ENCODE measurements at regions not wholly inside any gene's neighbourhood (a gene's known extent, or its start where the extent isn't known, plus 50 kb on each side); places are given as distances from the start of the nearest gene placed in this dataset.
"Not testable (repeated sequence)": the region's sequence is repeated elsewhere in the genome, so short reads cannot be mapped to it uniquely, and the experiment has no call there.

DNA sequence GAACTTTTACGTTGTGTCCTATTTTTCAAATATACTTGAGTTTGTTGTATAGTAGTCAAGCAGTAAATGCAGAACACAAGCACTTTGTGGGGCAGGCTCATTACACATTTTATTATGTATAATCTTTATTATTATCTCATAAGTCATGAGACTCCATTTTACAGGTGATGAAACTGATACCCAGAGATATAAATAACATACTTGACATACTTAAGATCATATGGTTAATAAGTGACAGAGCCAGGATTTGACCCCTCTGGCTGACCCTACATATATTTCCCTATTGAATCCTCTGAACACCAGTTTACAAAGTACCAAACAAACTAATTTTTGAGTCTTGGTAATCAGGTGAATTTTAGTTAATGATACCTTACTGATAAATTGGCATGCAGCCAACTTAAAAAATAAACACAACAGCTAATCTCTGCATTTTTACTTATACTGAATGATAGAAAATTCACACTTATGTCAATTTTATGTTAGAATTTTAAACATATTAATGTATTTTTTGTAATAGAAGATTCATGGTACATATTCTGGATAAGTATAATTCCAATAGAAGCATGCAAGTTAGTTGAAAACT is 305.0 kb upstream of the MEF2C start:
- DNase-seq, result no peak

DNA sequence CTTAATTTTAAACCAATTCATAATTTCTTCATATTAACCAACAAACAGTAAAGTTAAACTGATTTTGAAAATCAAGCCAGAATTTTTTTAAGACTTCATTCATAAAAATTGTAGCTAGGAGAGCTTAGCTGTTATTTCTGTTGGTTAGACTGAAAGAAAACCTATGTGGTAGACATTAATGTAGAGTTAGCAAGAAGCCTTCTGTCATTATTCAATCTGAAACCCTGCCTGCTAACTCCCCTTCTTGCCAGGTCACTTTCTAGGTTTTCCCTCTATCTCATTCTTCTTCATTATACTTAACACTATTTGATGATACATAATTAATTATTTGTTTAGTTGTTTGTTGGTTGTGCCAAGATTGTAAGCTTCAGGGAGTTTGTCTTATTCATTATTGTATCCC is 304.3 kb upstream of the MEF2C start:
- no peak for DNase-seq

DNA sequence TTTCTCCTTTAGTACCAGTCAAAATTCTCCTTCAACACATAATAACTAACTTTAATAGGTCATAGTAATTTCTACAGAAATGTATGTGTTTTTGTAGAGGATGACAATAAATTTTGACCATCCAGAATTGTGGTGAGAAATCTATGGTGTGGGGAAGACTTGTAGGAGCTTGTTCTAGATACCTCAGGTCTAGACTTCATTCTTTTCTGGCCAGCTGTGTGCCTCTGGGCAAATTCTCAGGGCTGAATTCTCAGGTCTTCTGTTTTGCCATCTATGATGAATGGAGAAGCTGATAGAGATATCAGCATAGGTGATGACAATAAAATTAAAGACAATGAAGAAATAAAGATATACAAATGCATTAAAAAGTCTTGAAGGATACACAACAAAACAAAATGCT is 298.6 kb upstream of the MEF2C start:
- no peak for DNase-seq

DNA sequence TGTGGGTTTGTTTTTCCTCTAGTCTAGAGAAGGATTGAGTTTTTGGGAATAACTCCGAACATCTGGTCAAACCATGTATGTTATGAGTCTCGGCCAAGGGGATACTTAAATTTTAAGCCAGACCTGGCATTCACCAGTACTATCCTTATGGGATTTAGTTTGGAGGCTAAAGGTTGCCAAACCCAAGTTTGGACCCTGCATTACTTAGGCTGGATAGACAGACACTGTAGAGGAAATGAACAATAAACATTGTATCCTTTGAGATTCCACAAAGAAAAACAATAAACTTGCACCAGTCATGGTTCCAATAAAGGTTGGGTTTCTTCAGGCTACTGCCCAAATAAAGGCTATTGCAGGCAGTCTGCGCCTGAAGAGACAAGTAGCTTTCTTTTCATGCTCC is 296.7 kb upstream of the MEF2C start:
- no peak for DNase-seq

DNA sequence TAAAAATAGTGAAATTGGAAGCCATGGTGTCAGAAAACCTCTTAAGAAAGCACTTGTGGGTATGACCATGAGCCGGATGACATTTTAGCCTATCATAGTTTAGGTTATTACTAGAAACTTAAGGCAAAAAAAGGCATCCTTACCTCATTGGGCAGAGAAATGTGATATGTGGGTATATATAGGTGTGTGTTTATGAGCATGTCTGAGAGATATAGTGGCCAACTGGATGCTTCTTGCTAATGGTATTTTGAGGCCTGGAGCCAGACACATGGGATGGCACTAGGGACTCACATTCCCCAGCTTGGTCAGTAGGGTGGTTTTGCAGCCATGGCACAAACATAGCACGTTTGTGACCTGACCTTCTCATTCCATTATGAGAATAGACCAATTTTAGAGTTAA is 295.6 kb upstream of the MEF2C start:
- no peak for DNase-seq

DNA sequence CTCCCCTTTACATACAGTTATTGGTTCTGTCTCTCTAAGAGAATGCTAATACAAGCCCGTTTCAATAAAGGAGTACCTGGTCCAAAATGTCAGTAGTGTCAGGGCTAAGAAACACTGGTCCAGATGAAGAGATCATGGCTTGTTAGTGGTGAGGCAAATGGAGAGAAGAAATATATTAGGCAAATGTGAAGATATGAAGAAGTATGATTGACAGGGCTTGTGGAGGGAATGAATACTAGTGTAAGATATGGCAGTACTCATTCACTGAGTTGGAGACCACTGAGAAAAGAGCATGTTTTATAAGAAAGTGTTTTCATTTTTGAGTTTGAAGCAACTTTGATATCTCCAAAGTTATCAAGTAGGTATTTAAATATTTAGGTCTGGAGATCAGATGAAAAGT is 290.5 kb upstream of the MEF2C start:
- DNase-seq, result no peak

DNA sequence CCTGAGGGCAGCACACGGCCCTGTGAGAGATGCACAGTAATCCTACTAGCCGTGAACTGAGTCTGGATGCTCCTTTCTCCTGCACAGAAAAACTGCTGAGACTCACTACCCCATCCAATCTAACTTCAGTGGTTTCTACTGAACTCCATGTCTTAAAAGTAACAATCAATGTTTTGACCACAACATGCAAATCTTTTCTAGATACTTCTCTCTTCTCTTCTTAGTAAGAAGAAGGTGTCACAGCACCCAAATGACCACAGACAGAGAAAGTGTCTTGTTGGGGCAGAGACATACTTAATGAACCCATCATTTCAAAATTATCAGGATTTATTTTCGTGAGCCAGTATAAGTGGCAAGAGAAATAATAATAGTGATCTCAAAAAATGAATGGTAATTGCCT is 285.8 kb upstream of the MEF2C start:
- no peak for DNase-seq

DNA sequence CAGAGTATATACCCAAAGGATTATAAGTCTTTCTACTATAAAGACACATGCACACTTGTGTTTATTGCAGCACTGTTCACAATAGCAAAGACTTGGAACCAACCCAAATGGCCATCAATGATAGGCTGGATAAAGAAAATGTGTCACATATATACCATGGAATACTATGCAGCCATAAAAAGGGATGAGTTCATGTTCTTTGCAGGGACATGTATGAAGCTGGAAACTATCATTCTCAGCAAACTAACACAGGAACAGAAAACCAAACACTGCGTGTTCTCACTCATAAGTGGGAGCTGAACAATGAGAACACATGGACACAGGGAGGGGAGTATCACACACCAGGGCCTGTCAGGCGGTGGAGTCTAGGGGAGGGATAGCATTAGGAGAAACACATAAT is 281.7 kb upstream of the MEF2C start:
- DNase-seq, result not testable (repeated sequence)

DNA sequence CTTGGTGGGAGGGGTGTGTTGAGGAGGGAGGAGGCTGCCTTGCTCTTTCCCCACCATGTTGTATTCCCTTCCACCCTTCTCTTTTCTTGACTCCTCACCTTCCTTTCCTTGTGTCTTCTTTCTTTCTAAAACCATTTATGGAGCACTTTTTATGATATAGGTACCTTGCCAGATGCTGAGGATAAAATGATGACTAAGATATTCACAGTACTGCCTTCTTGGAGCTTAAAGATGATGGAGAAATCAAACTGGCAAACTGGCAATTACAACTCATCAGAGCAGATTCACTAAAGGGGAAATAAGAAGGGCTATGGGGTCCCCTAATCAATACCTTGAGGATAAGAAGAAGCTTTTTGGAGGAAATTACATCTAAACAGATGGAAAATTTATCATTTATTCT is 273.2 kb upstream of the MEF2C start:
- no peak for DNase-seq

DNA sequence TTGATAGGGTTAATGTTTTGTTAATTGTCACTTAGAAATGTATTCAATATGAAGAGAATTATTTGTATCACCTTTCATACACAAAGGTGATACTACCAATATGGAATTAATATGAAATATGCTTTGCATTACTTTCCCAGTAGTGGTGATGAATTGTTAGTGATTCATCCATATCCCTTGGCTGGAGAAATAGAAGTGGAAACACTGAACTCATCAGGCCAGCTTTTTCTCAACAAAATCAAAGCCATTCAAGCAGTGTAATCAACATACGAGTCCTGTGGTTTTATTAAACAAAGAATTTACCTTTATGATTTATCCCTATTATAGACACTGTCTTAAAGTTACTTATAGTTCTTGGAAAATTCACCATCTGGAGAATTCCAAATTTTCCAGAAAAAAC is 264.0 kb upstream of the MEF2C start:
- no peak for DNase-seq

DNA sequence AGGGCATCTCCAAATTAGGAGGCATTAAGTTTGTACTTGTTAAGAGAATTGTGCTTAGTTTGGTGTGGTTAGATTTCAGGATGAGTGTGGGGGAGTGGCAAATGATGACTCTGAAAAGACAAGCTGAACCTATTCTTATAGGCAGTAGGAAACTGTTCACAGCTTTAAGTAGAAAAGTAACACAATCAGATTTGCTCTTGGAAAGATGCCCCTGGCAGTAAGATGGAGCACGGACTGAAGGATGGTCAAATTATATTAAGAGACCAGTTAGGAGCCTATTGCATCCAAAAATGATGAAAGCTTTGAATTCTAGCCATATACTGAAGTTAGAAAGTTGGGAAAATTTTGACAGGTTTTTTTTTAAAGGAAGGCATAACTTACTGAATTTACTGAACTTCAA is 254.2 kb upstream of the MEF2C start:
- DNase-seq, result no peak

DNA sequence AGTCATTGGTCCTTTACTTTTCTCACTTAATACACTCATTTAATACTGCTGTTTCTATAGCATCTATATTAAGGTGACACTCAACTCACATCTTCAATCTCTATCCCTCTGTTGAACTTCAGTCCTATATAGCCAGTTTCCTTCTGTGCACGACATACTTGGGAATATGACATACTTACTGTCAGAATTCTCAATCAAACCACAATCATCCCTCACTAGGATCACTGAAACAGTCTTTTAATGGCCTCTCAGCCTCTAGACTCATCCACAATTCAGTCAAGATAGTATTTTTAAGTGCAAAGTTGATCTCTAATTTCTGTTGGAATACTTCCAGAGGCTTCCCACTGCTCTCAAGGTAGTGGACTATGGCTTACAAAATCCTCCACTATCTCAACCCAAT is 251.0 kb upstream of the MEF2C start:
- DNase-seq, result no peak

DNA sequence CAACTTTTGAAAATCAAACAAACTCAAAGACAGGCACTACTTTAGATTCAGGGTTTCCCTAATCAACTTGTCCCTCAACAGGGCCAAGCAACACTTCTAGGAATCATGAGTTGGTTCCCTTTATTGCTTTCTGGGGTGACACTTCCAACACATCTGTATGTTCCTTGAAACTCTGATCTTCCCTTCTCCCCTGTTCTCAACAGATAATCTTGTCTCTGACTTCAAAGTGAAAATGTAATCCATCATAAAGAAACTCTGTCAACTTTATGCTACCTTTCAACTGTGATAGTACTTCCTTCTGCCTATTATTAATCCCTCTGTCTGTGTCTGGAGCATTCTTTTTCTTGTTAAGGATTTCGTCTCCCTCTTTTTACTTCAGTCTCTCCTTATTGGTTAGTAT is 250.1 kb upstream of the MEF2C start:
- DNase-seq, result no peak

DNA sequence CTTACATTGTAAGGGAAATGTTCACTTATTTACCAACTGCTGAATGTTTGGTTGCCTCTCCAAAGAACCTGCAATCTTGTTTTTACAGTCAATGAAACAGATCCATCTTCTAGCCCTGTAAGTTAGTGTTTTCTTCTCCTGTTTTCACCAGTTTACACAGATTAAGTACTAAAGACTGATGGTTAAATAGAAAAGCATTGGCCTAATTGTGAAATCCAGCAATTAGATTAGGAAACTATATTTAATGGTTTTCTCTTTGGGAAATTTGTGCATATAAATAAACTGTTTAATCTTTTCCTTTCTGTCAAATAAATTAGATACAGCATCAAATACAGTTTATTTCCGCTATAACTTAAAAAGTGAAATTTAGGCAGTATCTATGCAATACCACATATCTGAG is 247.9 kb upstream of the MEF2C start:
- DNase-seq, result no peak

DNA sequence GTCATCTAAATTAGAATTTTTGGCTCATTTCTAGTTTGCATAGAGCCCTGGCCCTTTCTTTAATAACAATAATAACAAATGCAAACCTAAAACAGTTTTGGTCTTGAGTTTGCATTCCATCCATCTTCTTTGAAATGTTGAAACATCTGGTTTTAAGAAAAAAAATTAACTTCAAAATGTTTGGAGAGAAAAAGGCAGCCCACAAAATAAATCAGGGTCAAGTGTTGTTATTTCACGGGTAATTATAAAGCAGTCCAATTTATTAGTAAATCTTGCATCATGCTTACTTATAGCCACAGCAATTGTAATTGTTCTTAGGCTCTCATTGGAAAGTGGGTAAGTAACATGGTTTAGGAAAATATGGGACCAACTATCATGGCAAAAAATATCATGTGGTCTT is 247.0 kb upstream of the MEF2C start:
- DNase-seq, result no peak

DNA sequence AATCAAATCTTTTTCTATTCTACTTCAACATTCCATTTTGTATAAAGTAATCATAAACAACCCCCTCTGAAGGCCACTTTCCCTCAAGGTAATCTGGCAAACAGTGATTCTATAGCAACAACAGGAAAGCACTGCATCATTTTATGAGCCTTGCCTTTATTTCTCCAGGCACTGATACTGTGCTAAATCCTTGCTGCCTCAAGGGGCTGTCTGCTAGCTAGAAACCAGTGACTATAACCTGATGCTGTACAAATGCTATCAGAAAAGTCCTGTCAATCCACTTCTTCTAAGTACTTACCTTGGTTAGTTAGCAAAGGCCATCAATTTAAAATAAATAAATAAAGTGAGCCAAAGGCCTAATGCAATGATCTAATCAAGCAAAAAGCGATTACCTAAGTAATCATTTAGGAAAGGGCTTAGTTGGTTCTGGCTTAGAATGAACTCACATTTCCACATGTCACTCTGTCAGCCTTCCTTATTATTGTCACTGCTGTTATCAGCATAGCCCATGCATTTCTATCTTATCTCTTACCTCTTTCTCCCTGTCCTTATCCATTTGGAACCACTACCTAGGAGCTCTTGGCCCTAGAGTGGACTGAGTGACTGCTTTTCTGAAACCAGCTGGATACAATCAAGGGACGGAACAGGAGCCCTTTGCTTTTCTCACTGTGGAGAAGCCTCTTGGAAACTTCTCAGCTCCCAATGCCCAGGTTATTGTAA is 246.1 kb upstream of the MEF2C start:
- no peak for DNase-seq

DNA sequence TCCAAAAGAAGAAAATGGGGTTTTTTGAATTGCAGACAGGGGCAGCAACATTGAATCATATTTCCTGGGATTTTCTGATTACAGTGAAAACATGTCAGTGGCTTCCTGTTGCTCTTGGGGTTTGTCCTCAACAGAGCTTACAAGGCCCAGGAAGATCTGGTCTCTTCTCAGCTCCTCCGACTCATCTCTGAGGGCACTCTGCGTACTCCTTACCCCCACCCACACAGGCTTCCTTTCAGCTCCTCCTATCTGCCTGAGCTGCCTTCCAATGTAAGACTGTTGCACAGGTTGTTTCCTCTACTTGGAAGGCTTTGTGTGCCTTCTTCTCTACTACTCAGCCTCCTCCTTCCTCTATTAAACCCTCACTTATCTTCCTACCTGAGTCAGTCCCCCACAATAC is 245.1 kb upstream of the MEF2C start:
- DNase-seq, result peak; percentile 84 to 90 (median 86)

DNA sequence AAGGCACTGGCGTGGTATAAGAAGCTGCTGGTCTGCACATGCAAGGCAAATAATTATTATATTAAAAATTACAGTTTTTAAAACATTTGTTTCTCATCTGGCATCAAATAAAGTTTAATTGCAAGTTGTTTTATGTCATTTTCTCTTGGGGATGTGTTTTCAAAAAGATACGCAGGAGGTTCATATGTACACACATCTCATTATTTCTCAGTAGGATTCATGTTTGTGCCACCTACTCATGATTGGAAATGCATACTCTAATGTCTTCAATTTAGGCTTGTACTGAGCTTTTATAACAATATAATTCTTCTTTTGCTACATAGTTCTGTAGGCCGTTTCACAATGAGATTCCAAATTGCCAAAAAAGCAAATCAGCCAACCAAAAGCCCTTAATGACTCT is 244.2 kb upstream of the MEF2C start:
- no peak for DNase-seq

DNA sequence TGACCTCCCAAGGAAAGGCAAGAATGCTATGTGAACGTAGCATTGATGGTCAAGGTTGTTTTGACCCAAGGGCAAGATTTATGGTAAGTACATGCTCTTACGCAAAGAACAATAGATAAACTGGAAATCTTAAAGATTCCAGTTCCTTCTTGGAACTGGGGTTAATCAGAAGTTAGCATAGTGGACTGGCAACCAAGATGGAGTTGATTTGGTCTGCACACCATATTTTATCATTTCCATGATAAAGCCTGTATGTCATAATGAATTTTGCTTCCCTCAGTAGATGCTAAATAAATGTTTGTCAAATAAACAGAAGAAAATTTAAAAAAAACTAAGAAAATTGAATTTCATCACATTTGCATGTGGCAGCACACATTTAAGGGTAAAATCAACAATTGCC is 242.4 kb upstream of the MEF2C start:
- no peak for DNase-seq

DNA sequence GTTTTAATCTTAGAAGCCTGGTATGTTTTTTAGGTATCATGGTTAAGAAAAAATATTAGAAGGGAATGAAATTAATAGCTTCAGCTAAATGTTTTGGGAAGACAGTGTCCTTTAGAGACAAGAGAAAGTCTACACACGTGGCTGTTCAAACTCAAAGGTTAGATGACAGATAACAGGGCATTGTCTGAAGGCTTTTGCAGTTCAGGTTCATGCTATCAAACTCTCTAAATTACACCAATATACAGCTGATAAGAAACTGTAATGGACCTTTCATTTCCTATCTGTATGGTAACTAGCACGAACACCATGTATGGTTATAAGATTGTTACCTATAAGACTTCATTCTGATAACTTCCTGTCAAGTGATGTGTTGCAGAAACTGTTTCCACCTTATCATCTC is 240.6 kb upstream of the MEF2C start:
- DNase-seq, result no peak

DNA sequence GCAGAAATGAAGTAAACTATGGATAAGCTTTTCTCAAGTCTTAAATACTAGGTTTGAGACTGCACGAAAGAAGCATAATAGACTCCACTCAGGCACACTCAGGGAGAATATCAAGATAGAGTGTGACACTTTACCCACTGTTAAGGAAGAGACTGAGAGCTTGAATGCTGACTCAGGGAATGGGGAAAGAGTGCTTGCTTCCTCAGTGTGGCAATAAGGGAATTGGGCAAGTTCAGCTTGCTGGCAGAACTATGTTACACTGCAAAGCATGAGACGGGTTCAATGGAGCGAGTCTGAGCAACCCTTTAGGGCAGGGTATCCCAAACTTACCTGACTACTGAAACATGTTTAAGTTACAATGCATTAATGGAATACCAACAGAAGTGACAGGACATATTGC is 237.7 kb upstream of the MEF2C start:
- peak; percentile 79 to 93 (median 88) for DNase-seq

DNA sequence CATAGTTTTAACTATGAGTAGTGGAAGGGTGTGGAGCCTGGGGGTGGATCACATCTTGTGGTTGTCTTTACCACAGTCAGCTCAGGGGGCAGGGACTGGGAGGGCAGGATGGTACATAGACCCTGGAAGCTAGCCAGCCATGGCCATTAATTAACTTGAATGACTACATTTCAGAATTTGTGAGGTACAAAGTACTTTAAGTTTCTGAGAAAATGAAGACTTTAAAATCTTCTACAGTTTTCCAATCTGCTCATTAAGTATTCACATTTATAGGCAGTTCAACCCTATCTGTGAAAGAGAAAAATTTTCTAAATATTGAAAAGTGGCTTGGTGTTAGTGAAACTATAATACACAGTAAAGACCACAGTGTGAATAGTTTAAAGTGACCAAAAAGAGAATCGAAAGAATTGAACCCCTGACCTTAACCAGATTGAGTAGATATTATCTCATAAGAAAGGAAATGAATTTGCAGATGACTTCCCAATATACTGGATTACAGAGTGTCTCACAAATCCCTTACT is 234.2 kb upstream of the MEF2C start:
- DNase-seq, result peak in 1 of 3 donors; percentile 36

DNA sequence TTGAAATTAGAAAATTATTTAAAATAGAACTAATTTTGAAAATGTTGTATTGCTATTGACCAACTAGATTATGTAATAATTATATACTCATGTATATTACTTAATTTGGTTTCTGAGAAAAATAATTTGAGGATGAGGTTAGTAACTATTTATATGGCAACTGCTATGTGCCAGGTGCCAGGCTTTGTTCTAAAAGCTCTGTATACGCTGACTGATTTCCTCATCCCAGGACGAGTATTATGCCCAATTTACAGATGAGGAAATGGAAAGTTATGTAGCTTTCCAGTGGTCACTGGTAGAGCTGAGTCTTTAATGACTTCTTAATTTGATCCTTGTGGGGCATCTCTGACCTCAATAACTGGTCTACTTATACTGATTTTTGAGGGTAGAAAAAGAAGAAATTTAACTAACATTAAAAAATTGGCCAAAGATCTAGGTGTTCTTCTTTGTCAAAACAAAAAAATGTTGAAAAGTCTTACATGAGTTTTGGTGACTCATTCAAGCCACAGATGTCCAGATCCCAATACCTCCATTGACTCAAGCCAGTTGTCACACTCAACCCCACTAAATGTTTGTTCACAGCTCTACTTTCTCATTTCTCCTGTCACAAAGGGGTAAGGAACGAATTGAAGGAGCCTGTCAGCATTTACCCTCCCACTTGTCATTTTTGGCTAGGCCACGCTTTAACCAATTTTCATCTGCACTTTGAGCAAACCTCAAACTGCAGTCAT is 228.1 kb upstream of the MEF2C start:
- DNase-seq, result peak in 1 of 3 donors; percentile 20

DNA sequence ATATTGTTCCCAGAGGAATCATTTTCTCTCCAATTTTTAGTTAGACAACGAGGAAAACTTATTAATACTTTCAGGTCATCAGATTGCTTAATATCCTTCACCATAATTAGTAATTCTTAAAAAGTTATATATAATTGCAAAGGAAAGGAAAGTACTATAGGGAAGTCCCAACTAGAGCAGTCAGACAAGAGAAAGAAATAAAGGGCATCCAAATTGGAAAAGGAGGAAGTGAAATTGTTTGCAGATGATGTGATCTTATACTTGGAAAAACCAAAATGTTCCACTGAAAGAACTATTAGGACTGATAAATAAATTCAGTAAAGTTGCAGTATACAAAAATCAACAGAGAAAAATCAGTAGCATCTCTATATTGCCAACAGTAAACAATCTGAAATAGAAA is 223.5 kb upstream of the MEF2C start:
- DNase-seq, result peak; percentile 53 to 90 (median 78)
